ENCODE measurements at regions not wholly inside any gene's neighbourhood (a gene's known extent, or its start where the extent isn't known, plus 50 kb on each side); places are given as distances from the start of the nearest gene placed in this dataset.

DNA sequence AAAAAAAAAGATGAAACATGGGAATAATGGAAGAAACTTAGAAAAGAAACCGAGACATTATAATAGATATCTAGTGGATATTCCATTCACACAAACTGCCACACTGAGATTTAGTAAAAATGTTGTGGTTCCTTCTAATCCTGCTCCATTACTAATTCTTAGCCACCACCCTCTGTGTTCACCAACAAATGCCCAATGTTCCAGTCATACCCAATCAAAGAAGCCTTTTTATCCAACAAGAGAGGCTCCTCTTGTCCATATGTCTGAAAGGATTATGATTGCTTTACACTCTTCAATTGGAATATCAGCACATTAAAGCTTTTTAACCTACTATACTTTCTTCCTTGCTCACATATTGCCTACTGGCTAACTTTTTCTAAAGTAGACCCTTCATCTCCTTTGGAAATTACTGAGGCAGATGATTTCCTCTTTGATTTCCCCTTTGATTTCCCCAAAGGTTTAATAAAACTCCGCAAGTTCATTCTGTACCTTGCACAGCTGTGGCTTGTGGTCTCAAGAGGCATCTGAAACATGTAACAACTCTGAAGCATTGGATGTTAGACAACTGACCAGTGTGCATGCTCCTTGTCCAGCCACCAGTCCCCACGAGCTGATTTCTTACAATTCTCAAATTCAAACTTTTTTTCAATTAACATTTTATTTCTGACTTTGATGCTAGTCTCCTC lies 305.6 kb upstream of the LYPLAL1 start:
- no peaks in the 10 kb centered on the region for H3K36me3 ChIP-seq
- H3K9me3 ChIP-seq = no peaks in the 10 kb centered on the region
- TF ChIP-seq, protein P1, sequence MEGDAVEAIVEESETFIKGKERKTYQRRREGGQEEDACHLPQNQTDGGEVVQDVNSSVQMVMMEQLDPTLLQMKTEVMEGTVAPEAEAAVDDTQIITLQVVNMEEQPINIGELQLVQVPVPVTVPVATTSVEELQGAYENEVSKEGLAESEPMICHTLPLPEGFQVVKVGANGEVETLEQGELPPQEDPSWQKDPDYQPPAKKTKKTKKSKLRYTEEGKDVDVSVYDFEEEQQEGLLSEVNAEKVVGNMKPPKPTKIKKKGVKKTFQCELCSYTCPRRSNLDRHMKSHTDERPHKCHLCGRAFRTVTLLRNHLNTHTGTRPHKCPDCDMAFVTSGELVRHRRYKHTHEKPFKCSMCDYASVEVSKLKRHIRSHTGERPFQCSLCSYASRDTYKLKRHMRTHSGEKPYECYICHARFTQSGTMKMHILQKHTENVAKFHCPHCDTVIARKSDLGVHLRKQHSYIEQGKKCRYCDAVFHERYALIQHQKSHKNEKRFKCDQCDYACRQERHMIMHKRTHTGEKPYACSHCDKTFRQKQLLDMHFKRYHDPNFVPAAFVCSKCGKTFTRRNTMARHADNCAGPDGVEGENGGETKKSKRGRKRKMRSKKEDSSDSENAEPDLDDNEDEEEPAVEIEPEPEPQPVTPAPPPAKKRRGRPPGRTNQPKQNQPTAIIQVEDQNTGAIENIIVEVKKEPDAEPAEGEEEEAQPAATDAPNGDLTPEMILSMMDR (IDR thresholded peaks at IDR 0.05) = no peak
- no peaks in the 10 kb centered on the region for H3K27me3 ChIP-seq
- intact Hi-C loops (cut with DNase I) = no loop called here
- DNase-seq (no peak), ATAC-seq (no peak)
- no peak overlapping the region for H3K27ac ChIP-seq
- no peaks in the 10 kb centered on the region for H3K4me1 ChIP-seq
- no peak overlapping the region for H3K4me3 ChIP-seq

DNA sequence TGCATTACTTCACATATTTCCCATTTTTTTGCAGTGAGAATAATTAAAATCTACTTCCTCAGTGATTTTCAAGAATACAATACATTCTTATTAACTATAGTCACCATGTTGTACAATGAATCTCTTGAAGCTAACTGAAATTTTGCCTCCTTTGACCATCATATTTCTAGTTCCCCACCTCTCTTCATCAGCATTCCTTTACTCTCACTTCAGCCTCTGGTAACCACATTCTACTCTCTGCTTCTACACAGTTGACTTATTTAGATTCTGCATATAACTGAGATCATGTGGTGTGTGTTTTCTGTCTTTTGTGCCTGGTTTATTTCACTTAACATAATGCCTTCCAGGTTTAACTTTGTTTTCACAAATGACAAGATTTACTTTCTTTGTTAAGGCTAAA lies 304.4 kb upstream of the LYPLAL1 start:
- Histone ChIP-seq H3K4me3 (no peak overlapping the region), H3K36me3 (no peaks in the 10 kb centered on the region), H3K9me3 (no peaks in the 10 kb centered on the region), H3K27me3 (no peaks in the 10 kb centered on the region), H3K4me1 (no peaks in the 10 kb centered on the region), H3K27ac (no peak overlapping the region)
- no peak for ATAC-seq
- no peak for DNase-seq
- intact Hi-C loops (cut with DNase I) = no loop called here
- TF ChIP-seq, protein P1 (IDR thresholded peaks at IDR 0.05) = no peak

DNA sequence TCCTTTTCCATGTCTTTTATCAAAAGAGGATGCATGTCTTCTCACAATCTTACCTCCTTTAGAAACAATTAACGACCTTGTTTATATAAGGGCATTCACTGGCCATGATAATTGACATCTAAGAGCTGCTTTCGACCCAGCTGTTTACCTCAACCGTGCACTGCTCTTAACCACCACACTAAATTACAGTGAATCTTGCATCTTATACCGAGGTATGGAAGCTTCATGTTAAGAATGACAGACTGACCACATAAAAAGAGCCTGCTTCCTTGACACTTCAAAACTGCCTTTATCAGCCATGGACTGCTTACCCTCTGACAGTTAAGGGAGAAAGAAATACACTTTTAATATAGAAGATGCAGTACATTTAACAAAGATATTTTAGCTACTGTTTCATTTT lies 301.7 kb upstream of the LYPLAL1 start:
- no peaks in the 10 kb centered on the region for H3K27me3 ChIP-seq
- no peak overlapping the region for H3K4me3 ChIP-seq
- no peaks in the 10 kb centered on the region for H3K9me3 ChIP-seq
- DNase-seq (no peak), ATAC-seq (no peak)
- intact Hi-C loops (cut with DNase I) = no loop called here
- no peaks in the 10 kb centered on the region for H3K4me1 ChIP-seq
- H3K27ac ChIP-seq = no peak overlapping the region
- TF ChIP-seq, protein P1 (IDR thresholded peaks at IDR 0.05) = no peak
- no peaks in the 10 kb centered on the region for H3K36me3 ChIP-seq

DNA sequence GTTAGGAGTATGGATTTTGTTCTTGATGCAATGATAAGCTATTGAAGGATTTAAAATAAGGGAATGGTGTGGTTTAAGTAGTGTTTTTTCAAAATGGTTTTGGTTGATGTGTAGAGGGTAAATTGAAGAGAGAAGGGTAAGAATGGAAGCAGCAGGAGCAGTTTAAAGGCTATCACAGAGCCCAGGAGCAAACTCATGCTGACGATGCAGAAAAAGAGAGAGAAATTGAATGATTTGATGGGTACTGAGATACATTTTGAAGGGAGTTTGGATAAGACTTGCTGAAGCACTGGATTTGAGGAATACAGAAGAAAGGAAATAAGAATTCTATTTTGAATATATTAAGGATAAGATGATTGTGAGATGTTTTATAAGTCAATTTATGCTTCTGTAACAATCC lies 300.8 kb upstream of the LYPLAL1 start:
- no peak for ATAC-seq
- Histone ChIP-seq H3K27ac (no peak overlapping the region), H3K4me3 (no peak overlapping the region), H3K27me3 (no peaks in the 10 kb centered on the region), H3K9me3 (no peaks in the 10 kb centered on the region), H3K4me1 (no peaks in the 10 kb centered on the region), H3K36me3 (no peaks in the 10 kb centered on the region)
- intact Hi-C loops (cut with DNase I) = no loop called here
- DNase-seq = no peak
- TF ChIP-seq, protein P1 (IDR thresholded peaks at IDR 0.05) = no peak

DNA sequence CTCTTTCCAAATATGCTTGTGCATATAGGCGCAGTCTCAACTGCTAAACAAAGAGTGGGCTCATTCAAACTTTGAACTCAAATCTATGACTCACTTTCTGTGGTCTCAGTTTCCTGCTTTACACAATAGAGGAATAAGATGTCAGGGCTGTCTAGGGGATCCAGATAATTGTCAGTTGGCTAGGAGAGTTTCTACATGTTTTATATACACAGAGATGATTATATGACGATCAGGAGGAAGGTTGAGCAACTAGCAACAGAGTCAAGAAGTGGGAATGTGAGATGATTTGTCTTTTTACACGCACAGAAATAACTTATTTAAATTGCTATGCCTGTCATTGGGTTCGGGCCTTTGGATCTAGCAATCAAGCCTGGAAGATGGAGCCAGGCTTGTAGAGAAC lies 299.4 kb upstream of the LYPLAL1 start:
- DNase-seq (no peak), ATAC-seq (peak; percentile 39)
- TF ChIP-seq, protein P1 (IDR thresholded peaks at IDR 0.05) = no peak
- H3K4me3 ChIP-seq = no peak overlapping the region
- H3K9me3 ChIP-seq = no peaks in the 10 kb centered on the region
- intact Hi-C loops (cut with DNase I) = no loop called here
- H3K4me1 ChIP-seq = no peaks in the 10 kb centered on the region
- no peaks in the 10 kb centered on the region for H3K36me3 ChIP-seq
- no peaks in the 10 kb centered on the region for H3K27me3 ChIP-seq
- H3K27ac ChIP-seq = no peak overlapping the region
